ENCODE measurements at regions not wholly inside any gene's neighbourhood (a gene's known extent, or its start where the extent isn't known, plus 50 kb on each side); places are given as distances from the start of the nearest gene placed in this dataset.

DNA sequence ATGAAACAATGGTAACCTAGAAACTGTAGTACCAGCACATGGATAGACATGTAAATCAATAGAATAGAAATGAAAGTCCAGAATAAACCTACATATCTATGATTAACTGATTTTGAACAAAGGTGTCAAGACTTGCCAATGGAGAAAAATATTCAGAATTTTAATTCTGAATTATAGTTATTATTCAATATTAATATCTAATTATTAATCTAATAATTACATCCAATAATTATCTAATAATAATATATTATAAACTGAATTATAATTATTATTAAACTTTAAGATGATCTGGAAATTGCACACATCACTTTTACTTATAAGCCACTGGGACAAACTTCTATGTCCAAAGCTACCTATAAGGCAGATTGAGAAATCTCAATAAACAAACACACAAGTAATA is 1365.2 kb upstream of the ADGRL3 start:
- Histone ChIP-seq H3K4me3 (ENCODE audit: insufficient read depth, low read depth, low read length) (no peak overlapping the region), H2AFZ (ENCODE audit: low read depth, low read length) (no peak overlapping the region), H3K79me2 (ENCODE audit: insufficient read depth, low read length) (no peaks in the 10 kb centered on the region), H3K27ac (ENCODE audit: low read depth, low read length) (no peak overlapping the region), H4K20me1 (ENCODE audit: insufficient read depth, low read length) (no peaks in the 10 kb centered on the region), H3K36me3 (ENCODE audit: insufficient read depth, low read length) (no peaks in the 10 kb centered on the region), H3K9ac (ENCODE audit: low read length) (no peak overlapping the region), H3K9me3 (ENCODE audit: insufficient read depth, low read depth, low read length) (no peaks in the 10 kb centered on the region), H3K4me1 (ENCODE audit: insufficient read depth, low read length) (no peaks in the 10 kb centered on the region), H3K27me3 (ENCODE audit: insufficient read depth, low read length) (no peaks in the 10 kb centered on the region), H3K4me2 (ENCODE audit: low read length) (no peak overlapping the region)
- H3K4me1 Mint-ChIP-seq (ENCODE audit: low read depth, unreplicated experiment): no peaks in the 10 kb centered on the region
- FAIRE-seq: no peak
- no peaks in the 10 kb centered on the region for H3K36me3 Mint-ChIP-seq (ENCODE audit: low read depth, unreplicated experiment)
- H3K9me3 Mint-ChIP-seq (ENCODE audit: unreplicated experiment): no peaks in the 10 kb centered on the region
- no peak for TF ChIP-seq EZH2 (IDR thresholded peaks at IDR 0.05; ENCODE audit: insufficient read depth, low read length)
- TF ChIP-seq, protein P1, sequence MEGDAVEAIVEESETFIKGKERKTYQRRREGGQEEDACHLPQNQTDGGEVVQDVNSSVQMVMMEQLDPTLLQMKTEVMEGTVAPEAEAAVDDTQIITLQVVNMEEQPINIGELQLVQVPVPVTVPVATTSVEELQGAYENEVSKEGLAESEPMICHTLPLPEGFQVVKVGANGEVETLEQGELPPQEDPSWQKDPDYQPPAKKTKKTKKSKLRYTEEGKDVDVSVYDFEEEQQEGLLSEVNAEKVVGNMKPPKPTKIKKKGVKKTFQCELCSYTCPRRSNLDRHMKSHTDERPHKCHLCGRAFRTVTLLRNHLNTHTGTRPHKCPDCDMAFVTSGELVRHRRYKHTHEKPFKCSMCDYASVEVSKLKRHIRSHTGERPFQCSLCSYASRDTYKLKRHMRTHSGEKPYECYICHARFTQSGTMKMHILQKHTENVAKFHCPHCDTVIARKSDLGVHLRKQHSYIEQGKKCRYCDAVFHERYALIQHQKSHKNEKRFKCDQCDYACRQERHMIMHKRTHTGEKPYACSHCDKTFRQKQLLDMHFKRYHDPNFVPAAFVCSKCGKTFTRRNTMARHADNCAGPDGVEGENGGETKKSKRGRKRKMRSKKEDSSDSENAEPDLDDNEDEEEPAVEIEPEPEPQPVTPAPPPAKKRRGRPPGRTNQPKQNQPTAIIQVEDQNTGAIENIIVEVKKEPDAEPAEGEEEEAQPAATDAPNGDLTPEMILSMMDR (IDR thresholded peaks at IDR 0.05; ENCODE audit: insufficient read depth, low read depth, low read length): no peak
- no peak overlapping the region for H3K4me3 Mint-ChIP-seq (ENCODE audit: unreplicated experiment)
- no peaks in the 10 kb centered on the region for H3K27me3 Mint-ChIP-seq (ENCODE audit: low read depth, unreplicated experiment)
- no peak for DNase-seq (ENCODE audit: low read depth)
- H3K27ac Mint-ChIP-seq (ENCODE audit: unreplicated experiment): no peak overlapping the region

DNA sequence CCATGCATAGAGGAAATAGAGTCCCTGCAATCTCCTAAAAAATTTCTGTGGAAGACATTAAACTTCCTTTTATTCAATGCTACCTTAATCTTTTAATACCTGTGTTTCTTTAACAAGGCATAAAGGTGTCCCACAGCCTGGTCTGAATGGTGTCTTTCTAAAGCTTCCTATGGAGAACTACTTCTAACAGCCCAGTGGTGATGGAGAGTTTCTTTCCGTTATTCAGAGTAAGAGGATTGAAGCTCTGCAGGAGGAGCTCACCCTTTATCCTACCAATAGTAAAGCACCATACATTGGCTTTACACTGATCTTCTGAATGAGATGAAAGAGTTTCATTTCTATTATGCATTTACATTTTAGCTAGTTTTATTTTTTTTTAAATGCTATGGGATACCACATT is 1362.4 kb upstream of the ADGRL3 start:
- Mint-ChIP-seq H3K4me1 (ENCODE audit: low read depth, unreplicated experiment) (no peaks in the 10 kb centered on the region), H3K27me3 (ENCODE audit: low read depth, unreplicated experiment) (no peaks in the 10 kb centered on the region), H3K27ac (ENCODE audit: unreplicated experiment) (no peak overlapping the region), H3K36me3 (ENCODE audit: low read depth, unreplicated experiment) (no peaks in the 10 kb centered on the region), H3K4me3 (ENCODE audit: unreplicated experiment) (no peak overlapping the region), H3K9me3 (ENCODE audit: unreplicated experiment) (no peaks in the 10 kb centered on the region)
- TF ChIP-seq EZH2 (IDR thresholded peaks at IDR 0.05; ENCODE audit: insufficient read depth, low read length): no peak
- TF ChIP-seq, protein P1 (IDR thresholded peaks at IDR 0.05; ENCODE audit: insufficient read depth, low read depth, low read length): no peak
- FAIRE-seq (no peak), DNase-seq (ENCODE audit: low read depth) (no peak)
- Histone ChIP-seq H3K9ac (ENCODE audit: low read length) (no peak overlapping the region), H3K27me3 (ENCODE audit: insufficient read depth, low read length) (no peaks in the 10 kb centered on the region), H3K79me2 (ENCODE audit: insufficient read depth, low read length) (no peaks in the 10 kb centered on the region), H3K4me3 (ENCODE audit: insufficient read depth, low read depth, low read length) (no peak overlapping the region), H3K9me3 (ENCODE audit: insufficient read depth, low read depth, low read length) (no peaks in the 10 kb centered on the region), H3K4me2 (ENCODE audit: low read length) (no peak overlapping the region), H3K4me1 (ENCODE audit: insufficient read depth, low read length) (no peaks in the 10 kb centered on the region), H3K36me3 (ENCODE audit: insufficient read depth, low read length) (no peaks in the 10 kb centered on the region), H2AFZ (ENCODE audit: low read depth, low read length) (no peak overlapping the region), H4K20me1 (ENCODE audit: insufficient read depth, low read length) (no peaks in the 10 kb centered on the region), H3K27ac (ENCODE audit: low read depth, low read length) (no peak overlapping the region)

DNA sequence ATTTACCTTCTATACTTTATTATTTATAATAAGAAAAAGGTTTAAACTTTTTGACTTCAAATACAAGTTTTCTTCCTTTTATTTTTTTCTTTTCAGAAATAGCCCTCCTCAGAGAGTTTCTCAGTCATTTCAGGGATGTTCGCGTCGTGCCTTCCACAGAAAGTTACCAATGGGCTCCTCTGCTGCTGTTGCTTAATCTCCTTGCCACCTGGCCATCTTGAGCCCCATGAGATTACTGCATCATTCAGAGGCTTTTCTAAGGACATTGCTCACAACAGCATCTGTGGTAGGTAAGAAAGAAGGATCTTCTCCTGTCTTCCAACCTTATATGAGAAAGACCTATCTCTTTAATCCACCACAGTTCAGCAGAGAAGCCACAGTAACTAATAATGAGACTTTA is 1361.9 kb upstream of the ADGRL3 start:
- Histone ChIP-seq H3K79me2 (ENCODE audit: insufficient read depth, low read length) (no peaks in the 10 kb centered on the region), H3K27ac (ENCODE audit: low read depth, low read length) (no peak overlapping the region), H3K36me3 (ENCODE audit: insufficient read depth, low read length) (no peaks in the 10 kb centered on the region), H3K9me3 (ENCODE audit: insufficient read depth, low read depth, low read length) (no peaks in the 10 kb centered on the region), H3K27me3 (ENCODE audit: insufficient read depth, low read length) (no peaks in the 10 kb centered on the region), H3K9ac (ENCODE audit: low read length) (no peak overlapping the region), H4K20me1 (ENCODE audit: insufficient read depth, low read length) (no peaks in the 10 kb centered on the region), H3K4me3 (ENCODE audit: insufficient read depth, low read depth, low read length) (no peak overlapping the region), H3K4me2 (ENCODE audit: low read length) (no peak overlapping the region), H3K4me1 (ENCODE audit: insufficient read depth, low read length) (no peaks in the 10 kb centered on the region), H2AFZ (ENCODE audit: low read depth, low read length) (no peak overlapping the region)
- no peak for DNase-seq (ENCODE audit: low read depth)
- FAIRE-seq: no peak
- TF ChIP-seq EZH2 (IDR thresholded peaks at IDR 0.05; ENCODE audit: insufficient read depth, low read length): no peak
- TF ChIP-seq, protein P1 (IDR thresholded peaks at IDR 0.05; ENCODE audit: insufficient read depth, low read depth, low read length): no peak
- Mint-ChIP-seq H3K4me1 (ENCODE audit: low read depth, unreplicated experiment) (no peaks in the 10 kb centered on the region), H3K27ac (ENCODE audit: unreplicated experiment) (no peak overlapping the region), H3K4me3 (ENCODE audit: unreplicated experiment) (no peak overlapping the region), H3K27me3 (ENCODE audit: low read depth, unreplicated experiment) (no peaks in the 10 kb centered on the region), H3K36me3 (ENCODE audit: low read depth, unreplicated experiment) (no peaks in the 10 kb centered on the region), H3K9me3 (ENCODE audit: unreplicated experiment) (no peaks in the 10 kb centered on the region)

All from astrocyte (in vitro differentiated cells and primary cell).